Myocyte (in vitro differentiated cells): ENCODE measurements at regions not wholly inside any gene's neighbourhood (a gene's known extent, or its start where the extent isn't known, plus 50 kb on each side); places are given as distances from the start of the nearest gene placed in this dataset.

Source experiments
- DNase-seq: peaks from one replicate; pipeline ENCODE4 v3.0.0-alpha.2; 2012; ENCODE audit warnings: low read depth

DNA sequence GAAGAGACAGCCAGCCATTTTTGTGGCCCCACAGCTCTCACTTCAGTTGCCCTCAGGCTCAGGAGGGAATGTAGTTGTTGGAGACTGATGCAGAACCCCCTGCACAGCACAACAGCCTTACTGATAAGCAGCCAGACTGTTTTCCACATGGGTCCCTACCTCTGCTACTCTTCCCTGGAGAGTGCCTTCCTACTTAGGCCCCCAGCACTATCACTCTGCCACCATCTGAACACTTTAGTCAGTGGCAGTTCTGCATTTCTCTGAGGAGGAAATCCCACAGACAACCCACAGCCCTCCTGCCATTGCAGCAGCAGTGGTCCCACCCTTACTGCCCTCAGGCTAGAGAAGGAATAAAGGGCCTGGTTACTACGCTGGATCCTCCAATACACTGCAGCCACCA lies 61.8 kb upstream of the PTPRD start:
- no peak for DNase-seq

GRCh38 chr9:10678010-10678409 lies 65.2 kb upstream of the PTPRD start:
- no peak for DNase-seq

GRCh38 chr9:10678790-10679189 lies 66.0 kb upstream of the PTPRD start:
- no peak for DNase-seq

DNA sequence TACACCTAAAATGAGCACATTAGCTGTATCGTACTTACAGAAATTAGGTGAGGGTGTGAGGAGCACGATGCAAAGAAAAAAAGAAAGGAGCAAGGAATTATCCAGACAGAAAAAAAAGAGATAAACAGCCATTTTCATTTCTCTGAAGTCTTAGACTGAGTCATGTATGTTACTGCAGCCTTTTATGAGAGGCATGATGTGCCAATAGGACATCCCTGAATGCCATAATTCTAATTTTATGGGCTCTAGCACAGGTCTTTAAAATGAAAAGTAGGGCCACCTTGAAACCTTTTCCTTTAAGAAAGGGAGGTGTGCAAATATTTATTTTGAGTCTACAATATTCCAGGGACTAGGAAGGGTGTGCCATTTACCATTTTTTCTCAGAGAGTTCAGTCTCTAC lies 74.1 kb upstream of the PTPRD start:
- DNase-seq: no peak

- DNase-seq: no peak
Observed at GRCh38 chr9:10690546-10690945, 77.7 kb upstream of the PTPRD start.

DNA sequence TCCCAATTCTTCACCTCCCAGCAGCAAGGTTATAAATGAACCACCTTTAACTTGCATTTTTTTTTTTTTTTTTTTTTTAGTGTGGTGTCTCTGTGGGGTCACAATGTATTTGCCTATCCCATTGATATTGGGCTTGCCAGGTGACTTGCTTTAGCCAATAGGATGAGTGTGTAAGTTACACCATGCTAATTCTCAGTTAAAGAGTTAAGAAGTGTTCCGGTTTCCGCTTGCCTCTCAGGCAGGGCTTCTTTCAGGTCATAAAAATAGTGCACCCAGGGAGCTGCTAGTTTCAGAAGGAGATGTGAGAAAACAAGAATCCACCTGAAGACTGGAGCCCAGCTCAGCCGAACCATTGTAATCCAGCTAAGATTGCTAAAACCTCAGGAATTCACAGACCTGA lies 84.2 kb upstream of the PTPRD start:
- DNase-seq: no peak

DNA sequence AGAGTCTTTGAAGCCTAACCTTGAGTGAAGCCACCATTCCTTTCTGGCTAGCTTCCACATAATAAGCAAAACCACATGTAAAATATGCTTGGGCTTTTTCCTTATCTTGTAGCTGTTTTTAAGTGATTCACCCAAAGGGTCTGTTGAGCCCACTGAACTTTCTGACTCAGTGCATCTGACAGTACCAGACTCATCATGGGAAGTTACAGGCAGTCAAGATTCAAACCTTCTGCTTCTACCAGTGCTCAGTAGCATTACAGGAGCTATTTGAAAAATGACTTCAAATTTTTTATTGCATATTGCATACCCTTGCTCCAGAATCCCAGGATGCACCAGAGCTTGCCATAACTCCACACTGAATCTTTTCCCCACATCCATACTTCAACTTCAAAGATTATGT lies 87.5 kb upstream of the PTPRD start:
- DNase-seq: no peak

GRCh38 chr9:10700915-10701314 lies 88.1 kb upstream of the PTPRD start:
- no peak for DNase-seq

- DNase-seq: no peak
Observed at GRCh38 chr9:10701906-10702305, 89.1 kb upstream of the PTPRD start.

DNA sequence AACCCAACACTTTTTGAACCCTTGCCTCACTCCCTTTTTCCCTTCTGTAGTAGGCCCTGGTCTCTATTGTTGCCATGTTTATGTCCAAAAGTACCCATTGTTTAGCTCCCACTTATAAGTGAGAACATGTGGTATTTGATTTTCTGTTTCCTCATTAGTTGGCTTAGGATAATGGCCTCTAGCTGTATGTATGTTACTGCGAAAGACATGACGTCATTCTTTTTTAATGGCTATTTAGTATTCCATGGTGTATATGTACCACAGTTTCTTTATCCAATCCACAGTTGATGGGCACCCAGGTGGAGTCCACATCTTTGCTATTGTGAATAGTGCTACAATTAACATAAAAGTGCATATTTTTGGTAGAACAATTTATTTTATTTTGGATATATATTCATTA lies 90.3 kb upstream of the PTPRD start:
- no peak for DNase-seq

- DNase-seq: no peak
Observed at GRCh38 chr9:10704720-10705119, 91.9 kb upstream of the PTPRD start.

DNA sequence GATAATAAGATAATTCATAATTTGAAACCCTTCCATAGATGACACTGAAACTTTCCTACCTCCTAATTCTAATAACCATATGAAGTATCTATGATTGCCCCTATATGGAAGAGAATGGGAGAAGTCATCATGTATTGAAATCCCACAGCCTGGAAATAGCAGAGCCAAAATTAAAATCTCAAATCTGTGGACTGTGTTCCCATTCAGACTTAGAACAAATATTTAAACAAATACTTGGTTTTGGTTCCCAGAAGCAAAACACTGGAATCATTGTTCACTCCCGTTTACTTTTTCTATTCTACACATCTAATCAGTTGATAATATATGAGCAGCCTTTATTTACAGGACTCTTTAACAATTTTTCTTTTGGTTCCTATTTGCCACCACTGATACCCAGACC lies 92.6 kb upstream of the PTPRD start:
- DNase-seq: no peak

DNA sequence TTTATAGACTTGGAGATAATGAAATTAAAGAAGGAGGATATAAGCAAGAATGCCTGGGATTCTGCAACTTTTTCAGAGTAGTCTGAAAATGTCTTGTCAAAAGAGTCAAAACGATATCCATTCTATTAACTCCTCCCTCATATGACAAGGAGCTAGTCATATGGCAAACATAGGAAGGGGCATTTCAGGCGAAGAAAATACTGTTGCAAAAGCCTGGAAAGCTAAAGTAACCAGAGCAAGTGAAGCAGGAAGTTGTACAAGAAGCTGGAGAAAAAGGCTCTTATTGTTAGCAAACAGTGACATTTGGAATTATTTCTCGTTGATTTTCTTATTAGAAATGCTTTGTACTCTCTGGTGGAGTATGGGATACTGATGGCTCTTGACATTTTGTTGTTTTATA lies 94.0 kb upstream of the PTPRD start:
- DNase-seq: no peak

- no peak for DNase-seq
Observed at GRCh38 chr9:10721301-10721700, 108.5 kb upstream of the PTPRD start.

GRCh38 chr9:10729213-10729612 lies 116.4 kb upstream of the PTPRD start:
- no peak for DNase-seq

DNA sequence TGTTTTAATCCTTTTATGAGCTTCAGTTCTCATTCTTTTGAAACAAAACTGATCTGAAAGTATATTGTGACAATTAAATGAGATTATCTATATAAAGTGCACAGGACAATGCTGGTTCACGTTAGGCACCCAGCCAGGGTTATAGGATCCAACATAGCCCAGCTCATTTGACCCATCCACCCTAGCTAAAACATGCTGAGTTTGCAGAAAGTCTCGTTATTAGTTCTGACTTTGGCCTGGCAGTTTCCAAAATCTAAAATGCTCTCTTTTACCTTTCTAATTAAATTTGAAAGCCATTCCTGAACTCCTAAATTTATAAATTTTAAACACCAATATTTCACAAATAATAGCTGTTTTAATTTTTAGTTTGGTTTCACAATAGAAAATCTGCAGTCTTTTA lies 131.9 kb upstream of the PTPRD start:
- DNase-seq: no peak

DNA sequence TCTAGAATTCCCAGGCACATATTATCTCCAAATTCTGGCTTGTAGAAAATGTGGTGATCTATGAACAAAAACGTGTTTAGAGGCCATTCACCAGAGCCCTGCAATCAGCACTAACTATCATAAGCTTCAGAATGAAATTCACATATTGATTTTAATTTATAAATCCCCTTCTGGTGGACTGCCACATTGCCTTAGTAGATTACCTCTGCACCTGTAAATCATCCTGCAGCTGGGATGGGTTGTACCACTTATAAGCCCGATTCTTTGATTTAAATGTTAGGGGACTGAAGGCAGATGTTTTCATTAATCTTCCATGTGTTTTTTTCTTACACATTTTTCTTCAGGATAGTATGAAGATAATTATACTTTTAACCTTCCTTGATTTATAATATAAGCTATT lies 140.7 kb upstream of the PTPRD start:
- no peak for DNase-seq

- DNase-seq: no peak
Observed at GRCh38 chr9:10764481-10764880, 151.7 kb upstream of the PTPRD start.

GRCh38 chr9:10773136-10773535 lies 160.3 kb upstream of the PTPRD start:
- no peak for DNase-seq

DNA sequence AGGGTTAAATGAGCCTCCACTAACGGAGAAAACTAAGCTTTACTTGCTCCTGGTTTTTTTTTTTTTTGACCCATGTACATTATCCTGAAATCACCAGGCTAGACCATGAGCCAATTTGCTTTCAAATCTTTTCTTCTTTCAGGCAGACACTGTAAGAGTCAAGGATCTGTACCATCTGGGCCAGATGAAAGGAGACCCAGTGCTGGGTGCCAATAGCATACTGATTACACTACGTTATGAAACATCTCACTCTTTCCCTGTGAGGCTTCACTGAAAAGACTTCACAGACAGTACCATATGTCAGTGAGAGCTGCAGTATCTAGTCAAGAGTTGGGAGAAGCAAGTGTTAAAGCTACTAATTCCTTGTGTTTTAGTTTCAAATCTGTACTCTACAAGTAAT lies 161.2 kb upstream of the PTPRD start:
- DNase-seq: no peak

DNA sequence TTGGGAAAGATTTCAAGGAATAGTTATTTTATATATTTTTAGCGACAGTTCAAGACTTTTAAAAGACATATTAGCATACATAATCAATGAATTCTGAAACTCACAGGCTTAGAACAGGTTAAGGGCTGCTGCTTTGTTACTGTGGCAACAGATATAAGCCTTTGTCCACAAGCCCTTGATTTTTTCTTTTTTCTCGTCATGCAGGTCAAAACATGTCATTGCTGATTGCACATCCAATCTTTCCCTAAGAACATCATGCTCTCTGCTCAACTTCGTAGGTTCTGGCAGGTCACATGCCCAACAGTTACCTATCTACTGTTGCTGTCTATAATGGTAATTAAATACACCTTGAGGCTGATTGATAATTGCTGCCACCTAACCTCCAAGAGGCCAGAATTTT lies 172.5 kb upstream of the PTPRD start:
- no peak for DNase-seq

DNA sequence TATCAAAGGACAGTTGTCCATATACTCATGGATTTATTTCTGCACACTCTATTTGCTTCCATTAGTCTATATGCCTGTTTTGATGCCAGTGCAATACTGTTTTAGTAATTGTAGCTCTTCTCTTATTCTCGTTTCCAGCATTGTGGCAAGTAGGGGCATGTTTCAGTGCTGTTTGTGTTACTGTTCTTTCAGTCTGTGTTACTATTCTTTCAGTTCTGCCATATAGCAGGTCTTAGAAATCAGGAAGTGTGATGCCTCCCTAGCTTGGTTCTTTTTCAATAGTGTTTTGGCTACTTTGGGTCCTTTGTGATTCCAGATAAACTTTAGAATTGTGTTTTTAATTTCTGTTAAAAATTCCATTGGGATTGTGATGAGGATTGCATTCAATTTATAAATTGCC lies 180.5 kb upstream of the PTPRD start:
- DNase-seq: no peak

GRCh38 chr9:10804486-10804885 lies 191.7 kb upstream of the PTPRD start:
- no peak for DNase-seq

- no peak for DNase-seq
Observed at GRCh38 chr9:10806868-10807267, 194.1 kb upstream of the PTPRD start.

GRCh38 chr9:10818206-10818605 lies 205.4 kb upstream of the PTPRD start:
- DNase-seq: no peak
